ENCODE measurements at regions not wholly inside any gene's neighbourhood (a gene's known extent, or its start where the extent isn't known, plus 50 kb on each side); places are given as distances from the start of the nearest gene placed in this dataset.

DNA sequence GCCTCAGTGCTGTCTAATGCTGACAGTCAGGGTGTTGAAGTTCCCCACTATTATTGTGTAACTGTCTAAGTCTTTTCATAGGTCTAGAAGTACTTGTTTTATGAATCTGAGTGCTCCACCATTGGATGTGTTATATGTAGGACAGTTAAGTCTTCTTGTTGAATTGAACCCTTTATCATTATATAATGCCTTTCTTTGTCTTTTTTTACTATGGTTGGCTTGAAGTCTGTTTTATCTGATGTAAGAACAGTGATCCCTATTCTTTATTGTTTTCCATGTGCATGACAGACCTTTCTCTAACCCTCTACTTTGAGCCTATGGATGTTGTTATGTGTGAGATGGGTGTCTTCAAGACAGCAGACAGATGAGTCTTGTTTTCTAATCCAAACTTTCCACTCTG is 107.8 kb upstream of the C11orf58 start:
- no peaks in the 10 kb centered on the region for H3K4me1 Mint-ChIP-seq
- Histone ChIP-seq H3K4me1 (ENCODE audit: control insufficient read depth in 2 of 2, insufficient read depth in 2 of 2, low read length in 2 of 2) (no peaks in the 10 kb centered on the region), H3K36me3 (replicated peaks in 1 of 2; ENCODE audit: control extremely low read depth in 1 of 2, control insufficient read depth in 1 of 2, extremely low read depth in 1 of 2, insufficient read depth in 2 of 2, low read length in 1 of 2) (no peaks in the 10 kb centered on the region), H3K27ac (ENCODE audit: low read length in 2 of 2) (no peak overlapping the region), H3K9ac (ENCODE audit: low read length) (no peak overlapping the region), H3K27me3 (replicated peaks in 1 of 4; ENCODE audit: control extremely low read depth in 1 of 4, control insufficient read depth in 3 of 4, insufficient read depth in 4 of 4, low read length in 3 of 4) (no peaks in the 10 kb centered on the region), H3K4me2 (replicated peaks; ENCODE audit: low read depth, low read length, poor library complexity, severe bottlenecking) (no peak overlapping the region), H3K9me3 (ENCODE audit: control extremely low read depth in 1 of 3, control insufficient read depth in 2 of 3, insufficient read depth in 1 of 3, low read length in 2 of 3) (peaks cover 0 to 9% (median 3%) of the 10 kb centered on the region in 3 donors), H3K4me3 (ENCODE audit: control extremely low read depth in 1 of 5, extremely low read depth in 1 of 5, insufficient read depth in 1 of 5, low read depth in 2 of 5, low read length in 4 of 5) (no peak overlapping the region), H3K79me2 (ENCODE audit: control insufficient read depth, insufficient read depth, low read length) (no peaks in the 10 kb centered on the region), H2AFZ (ENCODE audit: insufficient read depth, low read depth, low read length, poor library complexity, severe bottlenecking) (no peak overlapping the region), H4K20me1 (ENCODE audit: control insufficient read depth, insufficient read depth, low read length, poor library complexity, severe bottlenecking) (no peaks in the 10 kb centered on the region)
- ATAC-seq (ENCODE audit: low read depth) (no peak), DNase-seq (no peak)
- H3K27me3 Mint-ChIP-seq = peaks cover 15% of the 10 kb centered on the region
- peaks cover 21% of the 10 kb centered on the region for H3K9me3 Mint-ChIP-seq (ENCODE audit: insufficient read depth)
- CTCF ChIA-PET = no interaction called here
- H3K4me3 Mint-ChIP-seq = no peak overlapping the region
- intact Hi-C loops (cut with micrococcal nuclease) = no loop called here
- POLR2A ChIA-PET = no interaction called here
- H3K27ac Mint-ChIP-seq = no peak overlapping the region
- no peak for TF ChIP-seq EZH2 (IDR thresholded peaks at IDR 0.05; ENCODE audit: borderline replicate concordance, insufficient read depth, low read depth, low read length, poor library complexity, severe bottlenecking)
- TF ChIP-seq, protein P1, sequence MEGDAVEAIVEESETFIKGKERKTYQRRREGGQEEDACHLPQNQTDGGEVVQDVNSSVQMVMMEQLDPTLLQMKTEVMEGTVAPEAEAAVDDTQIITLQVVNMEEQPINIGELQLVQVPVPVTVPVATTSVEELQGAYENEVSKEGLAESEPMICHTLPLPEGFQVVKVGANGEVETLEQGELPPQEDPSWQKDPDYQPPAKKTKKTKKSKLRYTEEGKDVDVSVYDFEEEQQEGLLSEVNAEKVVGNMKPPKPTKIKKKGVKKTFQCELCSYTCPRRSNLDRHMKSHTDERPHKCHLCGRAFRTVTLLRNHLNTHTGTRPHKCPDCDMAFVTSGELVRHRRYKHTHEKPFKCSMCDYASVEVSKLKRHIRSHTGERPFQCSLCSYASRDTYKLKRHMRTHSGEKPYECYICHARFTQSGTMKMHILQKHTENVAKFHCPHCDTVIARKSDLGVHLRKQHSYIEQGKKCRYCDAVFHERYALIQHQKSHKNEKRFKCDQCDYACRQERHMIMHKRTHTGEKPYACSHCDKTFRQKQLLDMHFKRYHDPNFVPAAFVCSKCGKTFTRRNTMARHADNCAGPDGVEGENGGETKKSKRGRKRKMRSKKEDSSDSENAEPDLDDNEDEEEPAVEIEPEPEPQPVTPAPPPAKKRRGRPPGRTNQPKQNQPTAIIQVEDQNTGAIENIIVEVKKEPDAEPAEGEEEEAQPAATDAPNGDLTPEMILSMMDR (IDR thresholded peaks at IDR 0.05) = no peak

DNA sequence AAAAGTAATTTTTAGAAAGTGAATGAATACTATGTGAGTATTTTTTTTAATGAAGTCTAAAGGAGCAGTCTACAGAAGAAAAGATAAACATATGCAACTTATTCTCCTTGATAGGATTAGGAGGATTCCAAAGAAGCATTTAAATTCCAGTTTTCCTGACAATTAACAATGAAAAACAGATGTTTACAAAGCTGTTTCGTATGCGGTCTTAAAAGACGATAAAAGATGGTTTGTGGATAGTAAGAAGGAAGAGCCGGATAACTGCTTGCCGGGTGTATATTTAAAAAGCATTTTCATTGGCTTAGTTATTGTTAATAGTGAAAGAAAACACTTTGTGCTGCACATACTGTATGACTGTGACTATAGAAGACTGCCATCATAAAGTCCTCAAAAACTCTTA is 120.0 kb upstream of the C11orf58 start:
- H3K4me2 ChIP-seq (replicated peaks; ENCODE audit: low read depth, low read length, poor library complexity, severe bottlenecking) = no peak overlapping the region
- no peaks in the 10 kb centered on the region for H3K36me3 ChIP-seq (replicated peaks in 1 of 2; ENCODE audit: control extremely low read depth in 1 of 2, control insufficient read depth in 1 of 2, extremely low read depth in 1 of 2, insufficient read depth in 2 of 2, low read length in 1 of 2)
- Mint-ChIP-seq H3K9me3 (ENCODE audit: insufficient read depth) (peaks cover 4% of the 10 kb centered on the region), H3K27me3 (peaks cover 35% of the 10 kb centered on the region), H3K4me3 (no peak overlapping the region), H3K4me1 (peaks cover 10% of the 10 kb centered on the region), H3K27ac (no peak overlapping the region)
- peaks cover 2 to 30% (median 23%) of the 10 kb centered on the region in 4 experiments for H3K27me3 ChIP-seq (replicated peaks in 1 of 4; ENCODE audit: control extremely low read depth in 1 of 4, control insufficient read depth in 3 of 4, insufficient read depth in 4 of 4, low read length in 3 of 4)
- no peaks in the 10 kb centered on the region for H4K20me1 ChIP-seq (ENCODE audit: control insufficient read depth, insufficient read depth, low read length, poor library complexity, severe bottlenecking)
- CTCF ChIA-PET = no interaction called here
- TF ChIP-seq EZH2 (IDR thresholded peaks at IDR 0.05; ENCODE audit: borderline replicate concordance, insufficient read depth, low read depth, low read length, poor library complexity, severe bottlenecking) = no peak
- TF ChIP-seq, protein P1 (IDR thresholded peaks at IDR 0.05) = no peak
- H3K4me1 ChIP-seq (ENCODE audit: control insufficient read depth in 2 of 2, insufficient read depth in 2 of 2, low read length in 2 of 2) = peaks cover 10 to 12% of the 10 kb centered on the region in 2 donors
- H2AFZ ChIP-seq (ENCODE audit: insufficient read depth, low read depth, low read length, poor library complexity, severe bottlenecking) = no peak overlapping the region
- no peak overlapping the region for H3K27ac ChIP-seq (ENCODE audit: low read length in 2 of 2)
- ATAC-seq (ENCODE audit: low read depth) = no peak
- peaks cover 0 to 9% (median 0%) of the 10 kb centered on the region in 3 donors for H3K9me3 ChIP-seq (ENCODE audit: control extremely low read depth in 1 of 3, control insufficient read depth in 2 of 3, insufficient read depth in 1 of 3, low read length in 2 of 3)
- POLR2A ChIA-PET = no interaction called here
- H3K4me3 ChIP-seq (ENCODE audit: control extremely low read depth in 1 of 5, extremely low read depth in 1 of 5, insufficient read depth in 1 of 5, low read depth in 2 of 5, low read length in 4 of 5) = no peak overlapping the region
- intact Hi-C loops (cut with micrococcal nuclease) = no loop called here
- H3K9ac ChIP-seq (ENCODE audit: low read length) = no peak overlapping the region
- no peaks in the 10 kb centered on the region for H3K79me2 ChIP-seq (ENCODE audit: control insufficient read depth, insufficient read depth, low read length)
- no peak for DNase-seq
- WGBS (ENCODE audit: insufficient coverage) = no CpG with 5 or more reads among the region's 5 CpGs
